H9 (cell line): ENCODE measurements at regions not wholly inside any gene's neighbourhood (a gene's known extent, or its start where the extent isn't known, plus 50 kb on each side); places are given as distances from the start of the nearest gene placed in this dataset.

Source experiments
- DNase-seq: peaks from one replicate; pipeline ENCODE4 v3.0.0-alpha.2; 2017
- H2AFZ ChIP-seq: one replicate; pipeline ENCODE4 v1.6.1; 2013; ENCODE audit warnings: mild to moderate bottlenecking, low read length, control low read depth, moderate library complexity
- H2AK5ac ChIP-seq: 2 replicates; pipeline ENCODE4 v1.6.1; 2013; ENCODE audit warnings: low read length, control low read depth, mixed read lengths; ENCODE audit not compliant: insufficient read length
- H2BK120ac ChIP-seq: one replicate; pipeline ENCODE4 v1.6.1; 2013; ENCODE audit warnings: low read depth, mild to moderate bottlenecking, low read length, control low read depth, inconsistent platforms; ENCODE audit not compliant: poor library complexity, severe bottlenecking
- H2BK12ac ChIP-seq: 2 replicates; pipeline ENCODE4 v1.6.1; 2013; ENCODE audit warnings: low read length, control low read depth, mixed read lengths, low read depth; ENCODE audit not compliant: insufficient read length
- H2BK15ac ChIP-seq: 2 replicates; pipeline ENCODE4 v1.6.1; 2013; ENCODE audit warnings: low read depth, low read length, control low read depth
- H2BK20ac ChIP-seq: one replicate; pipeline ENCODE4 v1.6.1; 2013; ENCODE audit warnings: low read depth, mild to moderate bottlenecking, low read length, control low read depth, inconsistent platforms; ENCODE audit not compliant: poor library complexity, severe bottlenecking
- H2BK5ac ChIP-seq: 2 replicates; pipeline ENCODE4 v1.6.1; 2013; ENCODE audit warnings: low read length, control low read depth, mixed read lengths; ENCODE audit not compliant: insufficient read length
- H3K14ac ChIP-seq: 2 replicates; pipeline ENCODE4 v1.6.1; 2013; ENCODE audit warnings: low read length, control low read depth; ENCODE audit not compliant: insufficient read depth
- H3K18ac ChIP-seq: 2 replicates; pipeline ENCODE4 v1.6.1; 2013; ENCODE audit warnings: low read depth, mild to moderate bottlenecking, mixed read lengths, low read length, control low read depth; ENCODE audit not compliant: insufficient read length
- H3K23ac ChIP-seq: 2 replicates; pipeline ENCODE4 v1.6.1; 2013; ENCODE audit warnings: low read length, control low read depth, mixed read lengths, low read depth; ENCODE audit not compliant: insufficient read length
- H3K23me2 ChIP-seq: 2 replicates; pipeline ENCODE4 v1.6.1; 2013; ENCODE audit warnings: low read depth, mild to moderate bottlenecking, mixed read lengths, low read length, control low read depth; ENCODE audit not compliant: insufficient read length, poor library complexity, severe bottlenecking
- H3K27ac ChIP-seq: 2 replicates; pipeline ENCODE4 v1.5.1; 2013; ENCODE audit warnings: low read length, control low read depth, mixed read lengths, low read depth; ENCODE audit not compliant: insufficient read length
- H3K27me3 ChIP-seq: 2 replicates; pipeline ENCODE4 v1.6.1; 2013; ENCODE audit warnings: low read length, control low read depth, inconsistent platforms; ENCODE audit not compliant: insufficient read depth
- H3K4ac ChIP-seq: 2 replicates; pipeline ENCODE4 v1.6.1; 2013; ENCODE audit warnings: low read depth, mild to moderate bottlenecking, control low read depth, inconsistent platforms, low read length, moderate library complexity
- H3K4me1 ChIP-seq: 2 replicates; pipeline ENCODE4 v1.6.1; 2013; ENCODE audit warnings: low read length, control low read depth, inconsistent platforms; ENCODE audit not compliant: insufficient read depth
- H3K4me2 ChIP-seq: 2 replicates; pipeline ENCODE4 v1.6.1; 2013; ENCODE audit warnings: low read length, control low read depth, mixed read lengths; ENCODE audit not compliant: insufficient read length, insufficient read depth
- H3K56ac ChIP-seq: 2 replicates; pipeline ENCODE4 v1.6.1; 2013; ENCODE audit warnings: low read depth, mild to moderate bottlenecking, mixed read lengths, low read length, control low read depth; ENCODE audit not compliant: insufficient read length
- H3K79me1 ChIP-seq: 2 replicates; pipeline ENCODE4 v1.6.1; 2013; ENCODE audit warnings: low read depth, mild to moderate bottlenecking, moderate library complexity, low read length, control low read depth, inconsistent platforms; ENCODE audit not compliant: insufficient read depth, poor library complexity, severe bottlenecking
- H3K79me2 ChIP-seq: 2 replicates; pipeline ENCODE4 v1.6.1; 2013; ENCODE audit warnings: low read length, control low read depth, inconsistent platforms; ENCODE audit not compliant: insufficient read depth
- H3K9ac ChIP-seq: 2 replicates; pipeline ENCODE4 v1.6.1; 2013; ENCODE audit warnings: low read length, control low read depth, mixed read lengths; ENCODE audit not compliant: insufficient read length; ENCODE audit errors: extremely low read depth
- H3K9me3 ChIP-seq: one replicate; pipeline ENCODE4 v1.6.1; 2013; ENCODE audit warnings: low read depth, low read length, inconsistent platforms; ENCODE audit not compliant: control insufficient read depth
- H3T11ph ChIP-seq: one replicate; pipeline ENCODE4 v1.6.1; 2013; ENCODE audit warnings: mild to moderate bottlenecking, low read length, control low read depth, inconsistent platforms
- H4K20me1 ChIP-seq: one replicate; pipeline ENCODE4 v1.6.1; 2013; ENCODE audit not compliant: control insufficient read depth, insufficient read length, insufficient read depth
- H4K5ac ChIP-seq: 2 replicates; pipeline ENCODE4 v1.6.1; 2013; ENCODE audit warnings: low read depth, mild to moderate bottlenecking, mixed read lengths, low read length, control low read depth; ENCODE audit not compliant: insufficient read length
- H4K8ac ChIP-seq: replicated peaks from 2 replicates; pipeline ENCODE4 v1.6.1; 2013; ENCODE audit warnings: low read length, control low read depth, mixed read lengths, low read depth; ENCODE audit not compliant: insufficient read length
- H4K91ac ChIP-seq: 2 replicates; pipeline ENCODE4 v1.6.1; 2013; ENCODE audit warnings: low read depth, mild to moderate bottlenecking, moderate library complexity, mixed read lengths, low read length, control low read depth; ENCODE audit not compliant: insufficient read length
- H3K27ac Mint-ChIP-seq, 3 experiments: 2 replicates in 2 of 3; 3 replicates in 1 of 3; pipeline ENCODE4 v1.8.0; 2020 to 2021; ENCODE audit warnings: mixed read lengths in 3 of 3, mild to moderate bottlenecking in 1 of 3, moderate library complexity in 1 of 3
- H3K27me3 Mint-ChIP-seq: 2 replicates; pipeline ENCODE4 v1.8.0; 2021; ENCODE audit warnings: low read depth, mild to moderate bottlenecking, moderate library complexity, mixed read lengths
- H3K36me3 Mint-ChIP-seq, 3 experiments: 2 replicates in 2 of 3; 3 replicates in 1 of 3; pipeline ENCODE4 v1.8.0; 2020 to 2021; ENCODE audit warnings: low read depth in 3 of 3, mixed read lengths in 3 of 3; ENCODE audit not compliant: insufficient read depth in 1 of 3
- H3K4me1 Mint-ChIP-seq, 2 experiments: 2 replicates each; pipeline ENCODE4 v1.8.0; 2020; ENCODE audit warnings: mixed read lengths in 2 of 2
- H3K4me3 Mint-ChIP-seq, 2 experiments: 2 replicates in 1 of 2; 3 replicates in 1 of 2; pipeline ENCODE4 v1.8.0; 2020 to 2021; ENCODE audit warnings: mild to moderate bottlenecking in 2 of 2, mixed read lengths in 2 of 2, moderate library complexity in 1 of 2
- H3K9me3 Mint-ChIP-seq, 2 experiments: 2 replicates in 1 of 2; 3 replicates in 1 of 2; pipeline ENCODE4 v1.8.0; 2020; ENCODE audit warnings: mild to moderate bottlenecking in 2 of 2, mixed read lengths in 2 of 2, moderate library complexity in 1 of 2
- CTCF ChIP-seq: fragments of 200-600 bp; sonication (generic); conservative IDR thresholded peaks from 3 replicates; pipeline ENCODE4 v1.8.0; 2021; ENCODE audit warnings: antibody characterized with exemption, mild to moderate bottlenecking
- WGBS: extraction: QIAGEN DNeasy Blood & Tissue Kit; methylation state at CpG from one replicate; pipeline ENCODE4 v1.1.7; 2013; ENCODE audit warnings: missing lambda C conversion rate, low lambda C conversion rate, mixed read lengths; ENCODE audit not compliant: insufficient read length; ENCODE audit errors: extremely low coverage; 5-methylcytosine and 5-hydroxymethylcytosine counted together

- H2BK120ac ChIP-seq: no peak overlapping the region
- no peak overlapping the region for H3K27ac ChIP-seq
- no peaks in the 10 kb centered on the region for H3K36me3 Mint-ChIP-seq
- H4K91ac ChIP-seq: no peak overlapping the region
- no peaks in the 10 kb centered on the region; a peak in 1 of 5 replicates for H3K9me3 Mint-ChIP-seq
- TF ChIP-seq CTCF: no peak
- H3K23me2 ChIP-seq: no peaks in the 10 kb centered on the region
- no peaks in the 10 kb centered on the region for H3K79me2 ChIP-seq
- H4K5ac ChIP-seq: no peak overlapping the region
- no peak overlapping the region for H2BK20ac ChIP-seq
- no peaks in the 10 kb centered on the region for H4K20me1 ChIP-seq
- H3K14ac ChIP-seq: no peak overlapping the region
- DNase-seq: no peak
- no peaks in the 10 kb centered on the region for H3K79me1 ChIP-seq
- H3K9me3 ChIP-seq: no peaks in the 10 kb centered on the region
- H3T11ph ChIP-seq: no peak overlapping the region
- no peak overlapping the region for H3K4me3 Mint-ChIP-seq
- no peak overlapping the region for H3K18ac ChIP-seq
- H2BK12ac ChIP-seq: no peak overlapping the region
- no peaks in the 10 kb centered on the region for H3K27me3 ChIP-seq
- H3K4me2 ChIP-seq: no peak overlapping the region
- H3K4ac ChIP-seq: no peak overlapping the region
- no peak overlapping the region for H3K56ac ChIP-seq
- WGBS: no CpG with 5 or more reads among the region's 6 CpGs
- no peaks in the 10 kb centered on the region for H3K4me1 ChIP-seq
- no peak overlapping the region for H4K8ac ChIP-seq
- no peak overlapping the region for H2BK15ac ChIP-seq
- H3K9ac ChIP-seq: no peak overlapping the region
- H3K27ac Mint-ChIP-seq: no peak overlapping the region
- H2BK5ac ChIP-seq: no peak overlapping the region
- H2AK5ac ChIP-seq: no peak overlapping the region
- H3K23ac ChIP-seq: no peak overlapping the region
- no peaks in the 10 kb centered on the region; the same call in 1 of the 2 replicates for H3K27me3 Mint-ChIP-seq
- peaks cover 18 to 21% of the 10 kb centered on the region in 2 experiments for H3K4me1 Mint-ChIP-seq
- no peak overlapping the region for H2AFZ ChIP-seq
Measured at GRCh38 chr3:181999314-181999713, 287.6 kb downstream of the SOX2 start.
